ENCODE measurements at regions not wholly inside any gene's neighbourhood (a gene's known extent, or its start where the extent isn't known, plus 50 kb on each side); places are given as distances from the start of the nearest gene placed in this dataset.

- Histone ChIP-seq H3K27ac (ENCODE audit: control insufficient read depth, insufficient read depth) (no peak overlapping the region), H3K27me3 (replicated peaks in 1 of 2; ENCODE audit: control insufficient read depth in 2 of 2, insufficient read depth in 2 of 2, low read length in 1 of 2) (no peaks in the 10 kb centered on the region), H3K9me3 (replicated peaks; ENCODE audit: control insufficient read depth, insufficient read depth, low read length) (no peaks in the 10 kb centered on the region; the same call in 2 of the 3 replicates), H3K4me3 (no peak overlapping the region), H3K4me1 (ENCODE audit: control insufficient read depth, insufficient read depth, low read length) (no peaks in the 10 kb centered on the region), H4K20me1 (ENCODE audit: control insufficient read depth, insufficient read depth) (no peaks in the 10 kb centered on the region), H2AFZ (ENCODE audit: control insufficient read depth, low read depth, low read length) (no peak overlapping the region), H3K9ac (ENCODE audit: control insufficient read depth, insufficient read depth, low read length) (no peak overlapping the region), H3K4me2 (ENCODE audit: control insufficient read depth, insufficient read depth) (no peak overlapping the region), H3K79me2 (ENCODE audit: control insufficient read depth, insufficient read depth, low read length) (no peaks in the 10 kb centered on the region), H3K36me3 (ENCODE audit: control insufficient read depth in 2 of 2, insufficient read depth in 2 of 2, low read length in 1 of 2) (no peaks in the 10 kb centered on the region)
- SMC1A ChIA-PET (ENCODE audit: uncharacterized antibody, unreplicated experiment) = no interaction called here
- no TSS peak for BruUV-seq (replicated peaks)
- POLR2A ChIA-PET = no interaction called here
- intact Hi-C loops (cut with micrococcal nuclease; ENCODE audit: unreplicated experiment) (no loop called here), in situ Hi-C loops (cut with MboI) (no loop called here)
- FAIRE-seq = no peak
- no peak for ATAC-seq
- CTCF ChIA-PET = interaction anchor here (0.8 kb wide), 1 partner anchor 1203 kb away, joined by 3 read pairs; no protein-coding TSS in a partner anchor
- TF ChIP-seq MEF2A (IDR thresholded peaks at IDR 0.05; ENCODE audit: insufficient read depth, low read depth, low read length) = no peak
- no peak for TF ChIP-seq E2F8 (IDR thresholded peaks at IDR 0.05; ENCODE audit: low read depth, partially characterized antibody)
- no peak for TF ChIP-seq JUND (IDR thresholded peaks at IDR 0.05; ENCODE audit: low read depth, low read length)
- TF ChIP-seq WRNIP1 (IDR thresholded peaks at IDR 0.05; ENCODE audit: borderline replicate concordance, low read depth, low read length) = no peak
- TF ChIP-seq PAX8 (IDR thresholded peaks at IDR 0.05) = no peak
- no peak for TF ChIP-seq TBL1XR1 (IDR thresholded peaks at IDR 0.05; ENCODE audit: low read depth, low read length)
- TF ChIP-seq SMAD1 (IDR thresholded peaks at IDR 0.05; ENCODE audit: low read depth, partially characterized antibody) = no peak
- RAD21 ChIA-PET (ENCODE audit: unreplicated experiment) = no interaction called here
- 0% methylated on average over 1 of the region's 1 CpG for WGBS (ENCODE audit: insufficient coverage, insufficient replicate concordance, low lambda C conversion rate, missing lambda C conversion rate)
- DNase-seq (ENCODE audit: low read depth, low spot score) = no peak
Observed at GRCh38 chr4:4794421-4794820, 65.0 kb upstream of the MSX1 start.

All from GM12878 (cell line).